HepG2 (cell line): ENCODE measurements at regions not wholly inside any gene's neighbourhood (a gene's known extent, or its start where the extent isn't known, plus 50 kb on each side); places are given as distances from the start of the nearest gene placed in this dataset.
"Not testable (repeated sequence)": the region's sequence is repeated elsewhere in the genome, so short reads cannot be mapped to it uniquely, and the experiment has no call there.

Experiments
- ATAC-seq: fragments of 200-7000 bp; cut with Tn5 transposase; 3 replicates; pipeline ENCODE4 v1.9.1; 2020; ENCODE audit warnings: mild to moderate bottlenecking, moderate library complexity
- BruUV-seq: library from RNA; stranded (reverse); fragments of 400-500 nt; replicated peaks from 2 replicates; lab custom pipeline; 2021; lab: Mats Ljungman, UMichigan
- CTCF ChIA-PET: fragments of 300-600 bp; formaldehyde crosslinking; extraction: SDS; loops from one replicate; lab custom pipeline; 2021; ENCODE audit warnings: low total read pairs, inconsistent platforms, low intra/inter-chr PET ratio; lab: Yijun Ruan, JAX
- POLR2A ChIA-PET: fragments of 350-600 bp; sonication (Branson Sonifier 250); formaldehyde crosslinking; loops from one replicate; lab custom pipeline; 2020; ENCODE audit warnings: antibody characterized with exemption, inconsistent platforms; lab: Yijun Ruan, JAX
- DNase-seq: peaks from one replicate; pipeline ENCODE4 v3.0.0-alpha.2; 2015; ENCODE audit warnings: low spot score
- FAIRE-seq: peaks from 3 replicates; lab custom pipeline; 2011; peaks lifted over from hg19 to GRCh38; lab: Jason Lieb, UNC
- H2AFZ ChIP-seq: one replicate; pipeline ENCODE4 v1.6.1; 2011; ENCODE audit warnings: low read length, inconsistent platforms
- H3K27ac ChIP-seq: fragments of 300-600 bp; 3 replicates; pipeline ENCODE4 v1.8.0; 2011; ENCODE audit warnings: mixed run types, mild to moderate bottlenecking, mixed read lengths, low read length, inconsistent platforms; ENCODE audit not compliant: insufficient read depth; ENCODE audit errors: extremely low read length
- H3K27me3 ChIP-seq, 2 experiments: fragments of 200-600 bp in 1 of 2; 2 replicates in 1 of 2; 3 replicates in 1 of 2; pipeline versions ENCODE4 v1.6.0 to v1.8.0; 2011; ENCODE audit warnings: low read length in 2 of 2, mild to moderate bottlenecking in 2 of 2, moderate library complexity in 2 of 2, inconsistent platforms in 1 of 2; ENCODE audit not compliant: insufficient read depth in 2 of 2, control insufficient read depth in 1 of 2
- H3K36me3 ChIP-seq, 2 experiments: fragments of 200-600 bp in 1 of 2; replicated peaks in 1 of 2; 2 replicates in 1 of 2; 3 replicates in 1 of 2; pipeline versions ENCODE4 v1.5.1 to v1.8.0; 2011; ENCODE audit warnings: low read length in 2 of 2, inconsistent platforms in 1 of 2; ENCODE audit not compliant: insufficient read depth in 2 of 2, control insufficient read depth in 1 of 2
- H3K4me1 ChIP-seq: 2 replicates; pipeline ENCODE4 v1.5.1; 2012; ENCODE audit warnings: low read length, inconsistent platforms; ENCODE audit not compliant: insufficient read depth
- H3K4me2 ChIP-seq: 2 replicates; pipeline ENCODE4 v1.6.0; 2011; ENCODE audit warnings: low read depth, low read length, inconsistent platforms
- H3K4me3 ChIP-seq, 3 experiments: fragments of 200-600 bp in 1 of 3; sonication (generic), shearing (Covaris generic) in 1 of 3; replicated peaks in 1 of 3; 2 replicates each; pipeline ENCODE4 v1.5.1; 2011 to 2016; ENCODE audit warnings: low read length in 3 of 3, inconsistent platforms in 2 of 3, low read depth in 2 of 3, mild to moderate bottlenecking in 2 of 3, control low read depth in 1 of 3, mixed read lengths in 1 of 3; ENCODE audit not compliant: insufficient read depth in 1 of 3
- H3K79me2 ChIP-seq: one replicate; pipeline ENCODE4 v1.6.1; 2011; ENCODE audit warnings: low read length, inconsistent platforms; ENCODE audit not compliant: insufficient read depth
- H3K9ac ChIP-seq: 2 replicates; pipeline ENCODE4 v1.6.0; 2011; ENCODE audit warnings: mild to moderate bottlenecking, low read depth, low read length, inconsistent platforms; ENCODE audit not compliant: insufficient read depth
- H3K9me3 ChIP-seq: 2 replicates; pipeline ENCODE4 v1.5.1; 2012; ENCODE audit warnings: mild to moderate bottlenecking, low read length
- H4K20me1 ChIP-seq: 2 replicates; pipeline ENCODE4 v1.6.0; 2011; ENCODE audit warnings: inconsistent platforms, mild to moderate bottlenecking, low read length, moderate library complexity; ENCODE audit not compliant: insufficient read depth
- CERS6 ChIP-seq: sonication (generic); formaldehyde crosslinking; IDR thresholded peaks from 2 replicates; pipeline ENCODE4 v1.5.0; 2020; ENCODE audit warnings: missing genetic modification reagents
- THAP9 ChIP-seq: sonication (generic); formaldehyde crosslinking; IDR thresholded peaks from 2 replicates; pipeline ENCODE4; 2020; ENCODE audit warnings: missing genetic modification reagents, mild to moderate bottlenecking, borderline replicate concordance
- ZNF101 ChIP-seq: sonication (generic); formaldehyde crosslinking; IDR thresholded peaks from 2 replicates; pipeline ENCODE4 v1.4.0; 2020; ENCODE audit warnings: mild to moderate bottlenecking, low read depth, missing genetic modification reagents, borderline replicate concordance
- ZNF839 ChIP-seq: sonication (generic); formaldehyde crosslinking; IDR thresholded peaks from 2 replicates; pipeline ENCODE4 v1.4.0; 2020; ENCODE audit warnings: missing genetic modification reagents, mild to moderate bottlenecking, borderline replicate concordance
- WGBS: methylation state at CpG from one replicate; pipeline ENCODE4 v1.1.6; 2017; ENCODE audit warnings: low lambda C conversion rate; 5-methylcytosine and 5-hydroxymethylcytosine counted together
- in situ Hi-C: cut with HindIII; loops from 2 replicates; pipeline ENCODE4 v1.10.0; 2017; ENCODE audit warnings: low pct_unique_long_range_greater_than_20kb; ENCODE audit not compliant: extremely low pct_ligation_motif_present
- intact Hi-C: fragments of 100-400 bp; cut with micrococcal nuclease; formaldehyde crosslinking; loops from one replicate; pipeline ENCODE4 v1.10.0; 2022; ENCODE audit not compliant: unreplicated experiment

- TF ChIP-seq ZNF101 (no peak), THAP9 (CRISPR knock-in tag) (no peak)
- TF ChIP-seq, all 625 proteins: peak for 0
Observed at GRCh38 chr13:89458456-89458855, 1787.3 kb downstream of the SLITRK5 start (continued).

GRCh38 chr13:89460895-89461294 is 1789.7 kb downstream of the SLITRK5 start:
- H3K4me3 ChIP-seq, intact Hi-C loops, in situ Hi-C loops, H3K4me2 ChIP-seq, DNase-seq, H3K27me3 ChIP-seq, H3K9ac ChIP-seq, H3K9me3 ChIP-seq, POLR2A ChIA-PET, BruUV-seq, H3K27ac ChIP-seq, H4K20me1 ChIP-seq, H2AFZ ChIP-seq, H3K36me3 ChIP-seq, CTCF ChIA-PET, H3K79me2 ChIP-seq, H3K4me1 ChIP-seq, ATAC-seq, FAIRE-seq: not testable (repeated sequence)

- WGBS, result 0% methylated on average over 2 of the region's 2 CpGs
- H3K9me3 ChIP-seq, result no peaks in the 10 kb centered on the region
- no peak overlapping the region for H3K4me3 ChIP-seq
- intact Hi-C loops (no loop called here), in situ Hi-C loops (no loop called here)
- no peak overlapping the region for H3K4me2 ChIP-seq
- H2AFZ ChIP-seq, result no peak overlapping the region
- BruUV-seq, result no TSS peak
- ChIA-PET POLR2A (no interaction called here), CTCF (no interaction called here)
- H3K27ac ChIP-seq, result no peak overlapping the region
- H3K4me1 ChIP-seq, result no peaks in the 10 kb centered on the region
- H4K20me1 ChIP-seq, result no peaks in the 10 kb centered on the region
- no peaks in the 10 kb centered on the region for H3K36me3 ChIP-seq
- no peak for FAIRE-seq
- no peak overlapping the region for H3K9ac ChIP-seq
- no peak for TF ChIP-seq CERS6 (CRISPR knock-in tag)
- TF ChIP-seq ZNF839, result no peak
- DNase-seq, result no peak
- H3K79me2 ChIP-seq, result no peaks in the 10 kb centered on the region
- no peaks in the 10 kb centered on the region for H3K27me3 ChIP-seq
- ATAC-seq, result no peak
Observed at GRCh38 chr13:89465366-89465765, 1794.2 kb downstream of the SLITRK5 start.
